ENCODE measurements at regions not wholly inside any gene's neighbourhood (a gene's known extent, or its start where the extent isn't known, plus 50 kb on each side); places are given as distances from the start of the nearest gene placed in this dataset.
"Not testable (repeated sequence)": the region's sequence is repeated elsewhere in the genome, so short reads cannot be mapped to it uniquely, and the experiment has no call there.

DNA sequence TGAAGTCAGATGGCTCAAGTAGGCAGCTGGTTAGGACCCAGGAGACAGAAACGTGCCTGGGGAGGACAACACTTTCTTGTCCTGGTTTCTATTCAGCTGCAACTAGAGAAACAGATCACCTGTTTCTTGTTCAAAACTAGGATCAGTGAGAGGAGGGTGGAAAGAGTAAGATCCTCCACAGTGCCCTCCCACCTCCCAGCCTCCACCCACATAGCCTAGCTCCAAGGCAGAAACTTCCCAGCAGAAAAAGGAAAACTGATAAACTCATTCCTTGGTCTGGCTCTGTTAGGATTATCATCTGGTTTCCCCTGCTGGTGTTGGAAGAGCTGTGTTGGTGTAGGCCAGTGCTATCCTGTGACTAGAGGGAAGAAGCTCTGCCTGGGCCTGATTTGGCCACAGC is 943.8 kb upstream of the DEFB115 start:
- H3K36me3 ChIP-seq (ENCODE audit: control insufficient read depth, insufficient read depth, low read length); H3K27me3 ChIP-seq (ENCODE audit: control insufficient read depth, insufficient read depth, low read length); DNase-seq (ENCODE audit: low read depth); H3K4me3 ChIP-seq (ENCODE audit: low read depth, low read length): not testable (repeated sequence)

DNA sequence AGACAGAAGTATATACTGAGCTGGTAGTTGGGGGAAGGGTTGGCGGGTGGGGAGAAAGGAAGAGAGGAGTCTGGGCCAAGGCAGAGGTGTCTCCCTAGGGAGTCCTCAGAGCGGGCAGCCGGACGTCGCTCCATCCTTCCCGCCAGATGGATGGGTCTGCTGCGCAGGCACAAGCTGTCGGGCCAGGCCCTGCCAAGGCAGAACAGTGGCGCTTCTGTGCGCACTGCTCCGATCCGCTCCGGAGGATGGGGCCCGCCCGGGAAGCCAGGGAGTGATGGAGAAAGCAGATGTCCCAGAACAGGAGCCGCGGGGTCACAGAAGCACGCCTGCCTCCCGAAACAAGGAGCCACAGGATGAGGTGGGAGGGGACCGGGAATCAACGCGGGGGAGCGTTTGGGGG is 941.4 kb upstream of the DEFB115 start:
- not testable (repeated sequence) for H3K27me3 ChIP-seq (ENCODE audit: control insufficient read depth, insufficient read depth, low read length); H3K4me3 ChIP-seq (ENCODE audit: low read depth, low read length); DNase-seq (ENCODE audit: low read depth); H3K36me3 ChIP-seq (ENCODE audit: control insufficient read depth, insufficient read depth, low read length)

GRCh38 chr20:30316532-30317299 is 940.7 kb upstream of the DEFB115 start:
- H3K36me3 ChIP-seq (ENCODE audit: control insufficient read depth, insufficient read depth, low read length); H3K4me3 ChIP-seq (ENCODE audit: low read depth, low read length); H3K27me3 ChIP-seq (ENCODE audit: control insufficient read depth, insufficient read depth, low read length); DNase-seq (ENCODE audit: low read depth): not testable (repeated sequence)

DNA sequence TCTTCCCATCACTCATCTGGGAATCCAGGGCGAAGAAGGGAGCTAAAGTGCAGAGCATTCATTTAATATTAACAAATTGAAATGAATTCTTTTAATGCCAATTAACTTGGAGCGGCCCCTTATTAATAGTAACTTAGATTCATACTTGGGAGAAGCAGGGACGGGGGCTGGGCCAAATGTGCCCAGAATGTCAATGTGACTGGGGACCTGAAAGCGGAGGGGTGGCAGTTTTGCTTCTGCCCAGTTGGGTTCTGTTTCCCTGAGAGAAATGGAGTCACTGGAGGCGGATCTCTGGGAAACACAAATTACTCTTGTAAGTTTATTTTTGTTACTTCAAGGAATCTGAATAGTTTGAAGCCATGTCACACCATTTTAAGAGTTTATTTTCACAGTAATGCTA is 923.7 kb upstream of the DEFB115 start:
- not testable (repeated sequence) for H3K27me3 ChIP-seq (ENCODE audit: control insufficient read depth, insufficient read depth, low read length); H3K4me3 ChIP-seq (ENCODE audit: low read depth, low read length); H3K36me3 ChIP-seq (ENCODE audit: control insufficient read depth, insufficient read depth, low read length); DNase-seq (ENCODE audit: low read depth)

GRCh38 chr20:30337556-30337955 is 919.9 kb upstream of the DEFB115 start:
- H3K36me3 ChIP-seq (ENCODE audit: control insufficient read depth, insufficient read depth, low read length); DNase-seq (ENCODE audit: low read depth); H3K27me3 ChIP-seq (ENCODE audit: control insufficient read depth, insufficient read depth, low read length); H3K4me3 ChIP-seq (ENCODE audit: low read depth, low read length): not testable (repeated sequence)

DNA sequence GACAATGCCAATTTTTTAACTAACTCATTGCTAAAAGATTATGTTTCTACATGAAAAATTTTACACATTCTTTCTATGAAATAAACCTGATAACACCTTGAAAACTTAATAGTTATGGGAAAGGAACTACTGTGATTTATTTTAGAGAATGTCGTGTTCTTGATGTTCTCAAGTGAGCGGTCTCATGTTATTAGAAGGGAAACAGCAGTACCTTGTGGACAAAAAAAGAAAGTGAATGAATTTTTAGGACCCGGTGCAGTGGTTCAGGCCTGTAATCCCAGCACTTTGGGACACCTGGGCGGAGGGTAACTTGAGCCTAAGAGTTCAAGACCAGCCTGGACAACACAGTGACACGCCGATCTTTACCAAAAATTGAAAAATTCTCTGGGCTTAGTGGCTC is 908.5 kb upstream of the DEFB115 start:
- H3K4me3 ChIP-seq (ENCODE audit: low read depth, low read length); DNase-seq (ENCODE audit: low read depth); H3K36me3 ChIP-seq (ENCODE audit: control insufficient read depth, insufficient read depth, low read length); H3K27me3 ChIP-seq (ENCODE audit: control insufficient read depth, insufficient read depth, low read length): not testable (repeated sequence)

GRCh38 chr20:30356854-30357467 is 900.5 kb upstream of the DEFB115 start:
- DNase-seq (ENCODE audit: low read depth); H3K36me3 ChIP-seq (ENCODE audit: control insufficient read depth, insufficient read depth, low read length); H3K27me3 ChIP-seq (ENCODE audit: control insufficient read depth, insufficient read depth, low read length); H3K4me3 ChIP-seq (ENCODE audit: low read depth, low read length): not testable (repeated sequence)
- TF ChIP-seq, protein P1, sequence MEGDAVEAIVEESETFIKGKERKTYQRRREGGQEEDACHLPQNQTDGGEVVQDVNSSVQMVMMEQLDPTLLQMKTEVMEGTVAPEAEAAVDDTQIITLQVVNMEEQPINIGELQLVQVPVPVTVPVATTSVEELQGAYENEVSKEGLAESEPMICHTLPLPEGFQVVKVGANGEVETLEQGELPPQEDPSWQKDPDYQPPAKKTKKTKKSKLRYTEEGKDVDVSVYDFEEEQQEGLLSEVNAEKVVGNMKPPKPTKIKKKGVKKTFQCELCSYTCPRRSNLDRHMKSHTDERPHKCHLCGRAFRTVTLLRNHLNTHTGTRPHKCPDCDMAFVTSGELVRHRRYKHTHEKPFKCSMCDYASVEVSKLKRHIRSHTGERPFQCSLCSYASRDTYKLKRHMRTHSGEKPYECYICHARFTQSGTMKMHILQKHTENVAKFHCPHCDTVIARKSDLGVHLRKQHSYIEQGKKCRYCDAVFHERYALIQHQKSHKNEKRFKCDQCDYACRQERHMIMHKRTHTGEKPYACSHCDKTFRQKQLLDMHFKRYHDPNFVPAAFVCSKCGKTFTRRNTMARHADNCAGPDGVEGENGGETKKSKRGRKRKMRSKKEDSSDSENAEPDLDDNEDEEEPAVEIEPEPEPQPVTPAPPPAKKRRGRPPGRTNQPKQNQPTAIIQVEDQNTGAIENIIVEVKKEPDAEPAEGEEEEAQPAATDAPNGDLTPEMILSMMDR (IDR thresholded peaks at IDR 0.05; ENCODE audit: insufficient read depth, low read length, poor library complexity, severe bottlenecking) = peak; percentile 34

DNA sequence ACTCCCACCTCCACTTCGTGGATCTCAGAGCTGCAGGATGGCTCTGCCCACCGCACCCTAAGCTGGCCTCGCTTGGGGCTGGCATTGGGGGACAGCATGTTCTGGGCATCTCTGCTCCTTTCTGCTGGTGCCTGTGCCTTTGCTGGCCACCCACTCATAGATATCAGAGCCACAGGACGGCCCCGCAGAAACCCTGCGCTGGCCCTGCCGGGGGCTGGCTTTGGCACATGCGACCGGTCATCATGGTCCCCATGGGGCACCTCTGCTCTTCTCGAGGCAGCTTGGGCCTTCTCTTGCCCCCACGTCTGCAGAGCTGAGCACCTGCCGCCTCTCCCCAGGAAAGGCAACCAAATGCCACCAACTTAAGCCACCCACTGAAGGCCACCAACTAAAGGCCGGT is 895.7 kb upstream of the DEFB115 start:
- not testable (repeated sequence) for H3K36me3 ChIP-seq (ENCODE audit: control insufficient read depth, insufficient read depth, low read length); H3K4me3 ChIP-seq (ENCODE audit: low read depth, low read length); DNase-seq (ENCODE audit: low read depth); H3K27me3 ChIP-seq (ENCODE audit: control insufficient read depth, insufficient read depth, low read length)

DNA sequence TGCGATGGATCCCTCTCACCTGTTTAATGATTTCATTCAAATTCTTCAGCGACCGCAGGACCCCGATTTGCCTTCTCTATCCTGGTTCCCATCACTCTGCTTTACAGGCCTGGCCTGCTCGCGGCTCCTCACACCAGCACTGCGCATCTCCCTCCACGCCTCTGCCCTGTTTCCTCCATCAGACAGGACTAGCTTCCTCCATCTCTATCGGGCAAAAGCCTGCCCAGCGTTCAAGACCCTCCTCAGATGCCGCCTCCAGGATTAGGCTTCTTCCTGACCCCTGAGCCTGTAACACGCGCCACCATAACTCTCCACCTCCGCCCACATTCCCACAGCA is 881.1 kb upstream of the DEFB115 start:
- H3K36me3 ChIP-seq (ENCODE audit: control insufficient read depth, insufficient read depth, low read length); DNase-seq (ENCODE audit: low read depth); H3K27me3 ChIP-seq (ENCODE audit: control insufficient read depth, insufficient read depth, low read length): not testable (repeated sequence)
- peak overlapping the region; percentile 44 for H3K4me3 ChIP-seq (ENCODE audit: low read depth, low read length)

GRCh38 chr20:30376767-30377658 is 880.5 kb upstream of the DEFB115 start:
- Histone ChIP-seq H3K27me3 (ENCODE audit: control insufficient read depth, insufficient read depth, low read length) (no peaks in the 10 kb centered on the region), H3K4me3 (ENCODE audit: low read depth, low read length) (peak overlapping the region; percentile 51)

GRCh38 chr20:30378317-30378716 is 879.1 kb upstream of the DEFB115 start:
- not testable (repeated sequence) for H3K4me3 ChIP-seq (ENCODE audit: low read depth, low read length)

More at GRCh38 chr20:30376767-30377658, 880.5 kb upstream of the DEFB115 start:
- TF ChIP-seq, protein P1 (IDR thresholded peaks at IDR 0.05; ENCODE audit: insufficient read depth, low read length, poor library complexity, severe bottlenecking) = peak; percentile 54
- peak; percentile 9 for DNase-seq (ENCODE audit: low read depth)
- no peaks in the 10 kb centered on the region for H3K36me3 ChIP-seq (ENCODE audit: control insufficient read depth, insufficient read depth, low read length)

DNA sequence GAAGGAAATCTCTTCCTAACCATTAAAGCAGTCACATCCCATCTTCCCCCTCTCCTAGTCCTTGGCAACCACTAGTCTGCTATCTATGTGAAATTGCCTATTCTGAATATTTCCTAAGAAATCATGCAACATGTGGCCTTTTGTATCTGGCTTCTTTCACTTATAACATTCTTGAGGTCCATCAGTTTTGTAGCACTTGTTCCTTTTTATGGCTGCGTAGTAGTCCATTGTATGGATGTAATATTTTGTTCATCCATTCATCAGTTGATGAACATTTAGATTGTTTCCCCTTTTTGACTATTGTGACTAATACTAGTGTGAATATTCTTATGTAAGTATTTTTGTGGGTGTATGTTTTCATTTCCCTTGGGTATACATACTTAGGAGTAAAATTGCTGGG is 878.7 kb upstream of the DEFB115 start:
- not testable (repeated sequence) for H3K27me3 ChIP-seq (ENCODE audit: control insufficient read depth, insufficient read depth, low read length); H3K4me3 ChIP-seq (ENCODE audit: low read depth, low read length); H3K36me3 ChIP-seq (ENCODE audit: control insufficient read depth, insufficient read depth, low read length); DNase-seq (ENCODE audit: low read depth)

More at GRCh38 chr20:30378317-30378716, 879.1 kb upstream of the DEFB115 start:
- not testable (repeated sequence) for DNase-seq (ENCODE audit: low read depth); H3K27me3 ChIP-seq (ENCODE audit: control insufficient read depth, insufficient read depth, low read length); H3K36me3 ChIP-seq (ENCODE audit: control insufficient read depth, insufficient read depth, low read length)
